ENCODE measurements at regions not wholly inside any gene's neighbourhood (a gene's known extent, or its start where the extent isn't known, plus 50 kb on each side); places are given as distances from the start of the nearest gene placed in this dataset.

GRCh38 chr1:17890056-17890814, 135.1 kb downstream of the ACTL8 start:
- no peaks in the 10 kb centered on the region for H3K27me3 ChIP-seq
- H3K4me1 ChIP-seq (ENCODE audit: low read depth): peaks cover 11% of the 10 kb centered on the region
- H3K36me3 ChIP-seq: no peaks in the 10 kb centered on the region
- H3K9me3 ChIP-seq (ENCODE audit: low read depth): no peaks in the 10 kb centered on the region
- no peak for DNase-seq (ENCODE audit: low read depth in 1 of 2, low spot score in 1 of 2)
- no peak overlapping the region for H3K27ac ChIP-seq
- H3K4me3 ChIP-seq: no peak overlapping the region
- TF ChIP-seq CTCF (IDR thresholded peaks at IDR 0.05; ENCODE audit: low read depth, low read length): no peak

DNA sequence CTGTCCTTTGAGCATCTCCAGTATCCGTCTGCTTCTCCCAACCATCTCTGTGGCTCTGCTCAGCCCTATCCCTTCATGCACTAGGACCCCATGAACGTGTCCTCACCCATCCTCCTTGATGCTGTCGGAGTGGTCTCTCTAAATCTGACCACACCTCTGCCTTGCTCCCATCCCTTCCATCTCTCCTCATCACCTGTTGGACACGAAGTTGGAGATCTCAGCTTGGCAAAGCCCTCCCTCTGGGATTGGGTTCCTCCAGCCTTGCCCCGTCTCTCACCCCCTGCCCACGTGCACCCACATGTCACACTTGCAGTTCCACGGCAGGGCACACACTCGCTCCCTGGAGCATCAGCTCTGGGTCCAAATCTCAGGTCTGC, 135.7 kb downstream of the ACTL8 start:
- no peaks in the 10 kb centered on the region for H3K9me3 ChIP-seq (ENCODE audit: low read depth)
- no peak for TF ChIP-seq CTCF (IDR thresholded peaks at IDR 0.05; ENCODE audit: low read depth, low read length)
- H3K27ac ChIP-seq: no peak overlapping the region
- DNase-seq (ENCODE audit: low read depth in 1 of 2, low spot score in 1 of 2): no peak
- no peaks in the 10 kb centered on the region for H3K36me3 ChIP-seq
- peaks cover 11% of the 10 kb centered on the region for H3K4me1 ChIP-seq (ENCODE audit: low read depth)
- H3K27me3 ChIP-seq: no peaks in the 10 kb centered on the region
- H3K4me3 ChIP-seq: no peak overlapping the region

- no peaks in the 10 kb centered on the region for H3K36me3 ChIP-seq
- DNase-seq (ENCODE audit: low read depth in 1 of 2, low spot score in 1 of 2): no peak
- no peaks in the 10 kb centered on the region for H3K27me3 ChIP-seq
- H3K4me1 ChIP-seq (ENCODE audit: low read depth): peaks cover 11% of the 10 kb centered on the region
- no peak overlapping the region for H3K4me3 ChIP-seq
- no peaks in the 10 kb centered on the region for H3K9me3 ChIP-seq (ENCODE audit: low read depth)
- H3K27ac ChIP-seq: no peak overlapping the region
- TF ChIP-seq CTCF (IDR thresholded peaks at IDR 0.05; ENCODE audit: low read depth, low read length): no peak
Observed at GRCh38 chr1:17891205-17892110, 136.3 kb downstream of the ACTL8 start.

GRCh38 chr1:17892225-17892624, 137.1 kb downstream of the ACTL8 start:
- Histone ChIP-seq H3K27ac (no peak overlapping the region), H3K27me3 (no peaks in the 10 kb centered on the region), H3K9me3 (ENCODE audit: low read depth) (no peaks in the 10 kb centered on the region), H3K36me3 (no peaks in the 10 kb centered on the region), H3K4me1 (ENCODE audit: low read depth) (peaks cover 10% of the 10 kb centered on the region), H3K4me3 (no peak overlapping the region)
- no peak for TF ChIP-seq CTCF (IDR thresholded peaks at IDR 0.05; ENCODE audit: low read depth, low read length)
- no peak for DNase-seq (ENCODE audit: low read depth in 1 of 2, low spot score in 1 of 2)

DNA sequence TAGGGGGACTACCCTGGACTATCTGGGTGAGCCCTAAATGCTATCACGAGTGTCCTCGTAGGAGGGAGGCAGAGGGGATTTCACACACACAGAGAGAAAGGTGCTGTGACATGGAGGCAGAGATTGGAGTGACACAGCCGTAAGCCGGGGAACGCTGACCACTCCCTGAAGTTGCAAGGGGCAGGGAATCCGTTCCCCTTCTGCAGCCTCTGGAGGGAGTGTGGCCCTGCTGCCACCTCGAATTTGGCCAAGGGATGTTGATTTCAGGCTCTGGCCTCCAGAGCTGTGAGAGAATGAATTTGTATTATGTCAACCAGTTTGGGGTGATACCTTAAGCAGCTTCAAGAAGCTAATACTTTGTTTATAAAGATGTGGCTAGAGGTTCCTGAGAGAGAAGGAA, 137.7 kb downstream of the ACTL8 start:
- TF ChIP-seq CTCF (IDR thresholded peaks at IDR 0.05; ENCODE audit: low read depth, low read length): no peak
- DNase-seq (ENCODE audit: low read depth in 1 of 2, low spot score in 1 of 2): no peak
- peaks cover 6% of the 10 kb centered on the region for H3K4me1 ChIP-seq (ENCODE audit: low read depth)
- H3K27me3 ChIP-seq: no peaks in the 10 kb centered on the region
- no peak overlapping the region for H3K27ac ChIP-seq
- H3K9me3 ChIP-seq (ENCODE audit: low read depth): no peaks in the 10 kb centered on the region
- H3K4me3 ChIP-seq: no peak overlapping the region
- no peaks in the 10 kb centered on the region for H3K36me3 ChIP-seq
